ENCODE measurements at regions not wholly inside any gene's neighbourhood (a gene's known extent, or its start where the extent isn't known, plus 50 kb on each side); places are given as distances from the start of the nearest gene placed in this dataset.

DNA sequence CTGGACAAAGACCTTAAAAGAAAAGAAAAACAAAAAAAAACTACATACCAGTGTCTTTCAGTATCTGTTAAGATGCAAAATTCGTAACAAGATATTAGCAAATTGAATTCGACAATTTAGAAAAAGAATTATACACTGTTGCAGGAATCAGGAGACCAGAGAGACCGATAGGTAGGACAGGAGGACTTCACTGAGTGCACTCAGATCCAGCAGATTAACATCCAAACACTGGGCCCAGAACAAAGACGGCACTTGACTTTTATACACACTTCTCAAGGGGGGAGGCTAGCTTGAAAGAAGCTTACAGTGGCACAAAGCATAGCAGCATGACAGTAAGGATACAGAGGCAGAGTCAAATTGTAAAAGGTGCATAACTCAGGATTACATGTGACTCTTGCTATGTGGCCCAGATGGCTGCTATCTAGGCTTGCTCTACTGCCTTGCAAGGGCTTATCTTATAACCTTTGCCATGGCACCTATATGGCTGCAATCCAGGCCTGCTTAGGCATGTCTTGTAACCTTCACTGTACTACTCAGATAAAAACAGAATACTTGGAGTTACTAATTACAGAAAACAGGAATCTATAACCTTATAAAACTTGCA, 507.3 kb upstream of the LRRTM4 start:
- peaks cover 0 to 13% (median 2%) of the 10 kb centered on the region in 4 donors for H3K9me3 ChIP-seq
- no peaks in the 10 kb centered on the region for H3K36me3 ChIP-seq
- no peaks in the 10 kb centered on the region for H3K4me1 ChIP-seq
- no peak for DNase-seq
- H3K27me3 ChIP-seq: no peaks in the 10 kb centered on the region
- H3K27ac ChIP-seq: no peak overlapping the region
- H3K4me3 ChIP-seq: no peak overlapping the region
- no peak for TF ChIP-seq CTCF (IDR thresholded peaks at IDR 0.05)
- TF ChIP-seq POLR2A (IDR thresholded peaks at IDR 0.05): no peak

GRCh38 chr2:78034706-78035105, 512.5 kb upstream of the LRRTM4 start:
- TF ChIP-seq CTCF (IDR thresholded peaks at IDR 0.05) (no peak), POLR2A (IDR thresholded peaks at IDR 0.05) (no peak)
- no peaks in the 10 kb centered on the region for H3K4me1 ChIP-seq
- H3K27ac ChIP-seq: no peak overlapping the region
- H3K4me3 ChIP-seq: no peak overlapping the region
- no peaks in the 10 kb centered on the region for H3K27me3 ChIP-seq
- peaks cover 0 to 7% (median 2%) of the 10 kb centered on the region in 4 donors for H3K9me3 ChIP-seq
- no peaks in the 10 kb centered on the region for H3K36me3 ChIP-seq
- DNase-seq: no peak

- no peak overlapping the region for H3K4me3 ChIP-seq
- H3K27me3 ChIP-seq: no peaks in the 10 kb centered on the region
- no peak for DNase-seq
- TF ChIP-seq POLR2A (IDR thresholded peaks at IDR 0.05) (no peak), CTCF (IDR thresholded peaks at IDR 0.05) (no peak)
- no peaks in the 10 kb centered on the region for H3K4me1 ChIP-seq
- no peaks in the 10 kb centered on the region for H3K36me3 ChIP-seq
- H3K9me3 ChIP-seq: no peaks in the 10 kb centered on the region
- H3K27ac ChIP-seq: no peak overlapping the region
Measured at GRCh38 chr2:78035804-78036203, 513.6 kb upstream of the LRRTM4 start.

- H3K27ac ChIP-seq: no peak overlapping the region
- H3K36me3 ChIP-seq: no peaks in the 10 kb centered on the region
- H3K9me3 ChIP-seq: no peaks in the 10 kb centered on the region
- TF ChIP-seq POLR2A (IDR thresholded peaks at IDR 0.05) (no peak), CTCF (IDR thresholded peaks at IDR 0.05) (no peak)
- DNase-seq: no peak
- no peaks in the 10 kb centered on the region for H3K4me1 ChIP-seq
- H3K27me3 ChIP-seq: no peaks in the 10 kb centered on the region
- H3K4me3 ChIP-seq: no peak overlapping the region
Measured at GRCh38 chr2:78051480-78051879, 529.3 kb upstream of the LRRTM4 start.

- Histone ChIP-seq H3K4me1 (no peaks in the 10 kb centered on the region), H3K36me3 (no peaks in the 10 kb centered on the region), H3K27ac (no peak overlapping the region), H3K27me3 (no peaks in the 10 kb centered on the region), H3K4me3 (no peak overlapping the region), H3K9me3 (no peaks in the 10 kb centered on the region)
- TF ChIP-seq CTCF (IDR thresholded peaks at IDR 0.05) (no peak), POLR2A (IDR thresholded peaks at IDR 0.05) (no peak)
- no peak for DNase-seq
Measured at GRCh38 chr2:78056976-78057375, 534.8 kb upstream of the LRRTM4 start.

DNA sequence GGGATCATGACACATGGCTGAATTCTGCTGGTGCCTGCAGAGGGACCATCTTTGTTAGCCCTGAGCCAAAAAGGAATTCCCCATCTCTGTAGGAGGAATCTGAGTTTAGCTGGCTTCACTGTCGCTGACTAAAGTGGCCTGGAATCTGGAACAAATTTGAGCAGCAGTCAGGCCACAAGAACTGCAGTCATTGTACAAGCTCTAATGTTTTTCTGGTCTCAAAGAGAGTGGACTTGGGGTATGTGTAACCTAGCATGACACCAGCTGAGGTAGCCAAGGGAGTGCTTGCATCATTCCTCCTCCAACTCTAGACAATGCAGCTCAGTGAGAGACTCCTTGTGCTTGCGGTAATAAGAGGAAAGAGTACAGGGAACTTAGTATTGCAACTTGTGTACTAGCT, 539.1 kb upstream of the LRRTM4 start:
- no peak overlapping the region for H3K27ac ChIP-seq
- H3K9me3 ChIP-seq: no peaks in the 10 kb centered on the region
- no peak for DNase-seq
- no peaks in the 10 kb centered on the region for H3K27me3 ChIP-seq
- no peak overlapping the region for H3K4me3 ChIP-seq
- H3K36me3 ChIP-seq: no peaks in the 10 kb centered on the region
- TF ChIP-seq CTCF (IDR thresholded peaks at IDR 0.05) (no peak), POLR2A (IDR thresholded peaks at IDR 0.05) (no peak)
- H3K4me1 ChIP-seq: no peaks in the 10 kb centered on the region
